Heart left ventricle (tissue), 16 donors: ENCODE measurements at regions not wholly inside any gene's neighbourhood (a gene's known extent, or its start where the extent isn't known, plus 50 kb on each side); places are given as distances from the start of the nearest gene placed in this dataset.
"Not testable (repeated sequence)": the region's sequence is repeated elsewhere in the genome, so short reads cannot be mapped to it uniquely, and the experiment has no call there.

Experiments
- ATAC-seq, 4 donors: fragments of 200-7000 bp; cut with Tn5 transposase; one replicate each; pipeline ENCODE4 v1.9.1; 2020 to 2022; ENCODE audit warnings: moderate library complexity in 4 of 4, mild to moderate bottlenecking in 3 of 4, moderate number of reproducible peaks in 1 of 4
- DNase-seq, 5 donors: peaks; one replicate each; pipeline ENCODE4 v3.0.0-alpha.2; 2020
- H3K27ac ChIP-seq, 12 donors: fragments of 200-600 bp; sonication (generic) in 4 of 12; one replicate each; pipeline versions ENCODE4 v1.5.0 to v1.8.0; 2016 to 2022; ENCODE audit warnings: mild to moderate bottlenecking in 2 of 12
- H3K27me3 ChIP-seq, 9 donors: fragments of 200-600 bp; sonication (generic) in 2 of 9; one replicate each; pipeline versions ENCODE4 v1.5.1 to v1.8.0; 2016 to 2022; ENCODE audit warnings: mild to moderate bottlenecking in 3 of 9
- H3K36me3 ChIP-seq, 9 donors: fragments of 200-600 bp; sonication (generic) in 2 of 9; one replicate each; pipeline versions ENCODE4 v1.5.0 to v1.8.0; 2018 to 2022; ENCODE audit warnings: mild to moderate bottlenecking in 2 of 9
- H3K4me1 ChIP-seq, 12 donors: fragments of 200-600 bp; sonication (generic) in 4 of 12; one replicate each; pipeline versions ENCODE4 v1.5.0 to v1.8.0; 2016 to 2022; ENCODE audit warnings: mild to moderate bottlenecking in 3 of 12
- H3K4me3 ChIP-seq, 12 donors: fragments of 200-600 bp; sonication (generic) in 4 of 12; one replicate each; pipeline versions ENCODE4 v1.5.0 to v1.8.0; 2017 to 2022; ENCODE audit warnings: mild to moderate bottlenecking in 9 of 12, moderate library complexity in 4 of 12
- H3K9me3 ChIP-seq, 12 donors: fragments of 200-600 bp; sonication (generic) in 4 of 12; one replicate each; pipeline versions ENCODE4 v1.5.0 to v1.8.0; 2016 to 2022; ENCODE audit warnings: mild to moderate bottlenecking in 1 of 12
- CTCF ChIP-seq, 12 donors: fragments of 200-600 bp; sonication (generic) in 4 of 12; IDR thresholded peaks; one replicate each; pipeline versions ENCODE4 v1.5.0 to v1.8.0; 2018 to 2022; ENCODE audit warnings: antibody characterized with exemption in 12 of 12, mild to moderate bottlenecking in 5 of 12
- POLR2A ChIP-seq, 2 donors: fragments of 450-650 bp; IDR thresholded peaks; one replicate each; pipeline ENCODE4 v1.6.1; 2017; ENCODE audit warnings: antibody characterized with exemption in 2 of 2, mild to moderate bottlenecking in 2 of 2, moderate library complexity in 2 of 2
- WGBS, 4 donors: extraction: QIAGEN DNeasy Blood & Tissue Kit in 2 of 4; methylation state at CpG; one replicate each; pipeline versions ENCODE4 v1.1.5 to v1.1.7; 2013 to 2018; 5-methylcytosine and 5-hydroxymethylcytosine counted together
- intact Hi-C, 10 donors: fragments of 100-400 bp; cut with DNase I; formaldehyde crosslinking; loops; one replicate each; pipeline versions ENCODE4 v1.11.1 to v1.14.2; 2022
- donor health status: ischemic (EF 13 %, LVEDD 7.1; RV severe dilation, severe dysfunction).
- donor health status: healthy with polysubstance abuse.
- donor health status: DM: no; HTN: yes; CAD: no.
- donor health status: DM: no; HTN: no; CAD: no.
- donor health status: ischemic (EF 25% LVEDD 6.9; RV normal size, moderate dysfunction).
- donor health status: ischemic (EF 25% LVEDD 5.7; RV mildly dilated, moderate dysfunction).
- donor health status: healthy.
- donor health status: DM: yes; HTN: yes; CAD: no.
- donor health status: ischemic (EF 35%, LVEDD 5.7; RV mildly dilated, moderate dysfunction).
- donor health status: nonischemic (EF 11% LVEDD 7.7; RV severe dilation, severe dysfunction).
- donor health status: DM: yes; HTN: yes; CAD: no.
- donor health status: PGD.
- donor health status: ischemic (EF 29% LVEDD 5.4; RV normal size, mild dysfunction).
- donor health status: nonischemic (EF 23%, LVEDD 6.1; RV moderate dilation, normal function).

- DNase-seq (no peak), ATAC-seq (peak in 1 of 4 donors; percentile 32)
- intact Hi-C loops: loop anchor here in 1 of 10 donors (10.0 kb wide), 1 partner anchor 104 kb away; no protein-coding TSS in a partner anchor
- H3K27ac ChIP-seq: no peak overlapping the region
- TF ChIP-seq POLR2A (IDR thresholded peaks at IDR 0.05) (no peak), CTCF (IDR thresholded peaks at IDR 0.05) (peak in 2 of 12 donors; percentile 12 to 23)
- H3K4me3 ChIP-seq: no peak overlapping the region
- no peaks in the 10 kb centered on the region for H3K9me3 ChIP-seq
- H3K27me3 ChIP-seq: no peaks in the 10 kb centered on the region
- no peaks in the 10 kb centered on the region for H3K36me3 ChIP-seq
- H3K4me1 ChIP-seq: no peaks in the 10 kb centered on the region
- 40 to 68% (median 45%) methylated on average over 1 of the region's 1 CpG for WGBS, 4 donors
These were observed 886.1 kb downstream of the SORCS1 start for GRCh38 chr10:106278383-106278782.

GRCh38 chr10:106271237-106271636 lies 893.3 kb downstream of the SORCS1 start:
- H3K27ac ChIP-seq: no peak overlapping the region
- ATAC-seq (no peak), DNase-seq (no peak)
- intact Hi-C loops: loop anchor here in 1 of 10 donors (10.0 kb wide), 1 partner anchor 96 kb away; no protein-coding TSS in a partner anchor
- TF ChIP-seq CTCF (IDR thresholded peaks at IDR 0.05) (no peak), POLR2A (IDR thresholded peaks at IDR 0.05) (no peak)
- peaks cover 0 to 3% (median 0%) of the 10 kb centered on the region in 12 donors for H3K9me3 ChIP-seq
- 78 to 81% (median 80%) methylated on average over 3 of the region's 3 CpGs; no CpG with 5 or more reads in 1 of the 4 donors for WGBS, 4 donors
- H3K4me3 ChIP-seq: no peak overlapping the region
- H3K4me1 ChIP-seq: no peaks in the 10 kb centered on the region
- no peaks in the 10 kb centered on the region for H3K27me3 ChIP-seq
- H3K36me3 ChIP-seq: no peaks in the 10 kb centered on the region

GRCh38 chr10:106268000-106268399 lies 896.5 kb downstream of the SORCS1 start:
- no peak for DNase-seq
- TF ChIP-seq POLR2A (IDR thresholded peaks at IDR 0.05) (no peak), CTCF (IDR thresholded peaks at IDR 0.05) (no peak)
- Histone ChIP-seq H3K9me3 (peaks cover 0 to 3% (median 0%) of the 10 kb centered on the region in 12 donors), H3K36me3 (no peaks in the 10 kb centered on the region), H3K27ac (no peak overlapping the region), H3K27me3 (no peaks in the 10 kb centered on the region), H3K4me3 (no peak overlapping the region), H3K4me1 (no peaks in the 10 kb centered on the region)
- ATAC-seq: no peak
- intact Hi-C loops: no loop called here
- 74 to 89% (median 80%) methylated on average over 2 of the region's 2 CpGs for WGBS, 4 donors

- intact Hi-C loops: no loop called here
- Histone ChIP-seq H3K27me3 (no peaks in the 10 kb centered on the region), H3K9me3 (peaks cover 0 to 3% (median 0%) of the 10 kb centered on the region in 12 donors), H3K4me1 (no peaks in the 10 kb centered on the region), H3K4me3 (no peak overlapping the region), H3K27ac (no peak overlapping the region), H3K36me3 (no peaks in the 10 kb centered on the region)
- no peak for ATAC-seq
- no peak for TF ChIP-seq POLR2A (IDR thresholded peaks at IDR 0.05)
- TF ChIP-seq CTCF (IDR thresholded peaks at IDR 0.05): no peak
- 78 to 88% (median 82%) methylated on average over 13 of the region's 13 CpGs for WGBS, 4 donors
- no peak for DNase-seq
These were observed 896.9 kb downstream of the SORCS1 start for GRCh38 chr10:106267591-106267990.

GRCh38 chr10:106257432-106257831 lies 907.1 kb downstream of the SORCS1 start:
- H3K27me3 ChIP-seq, DNase-seq, ATAC-seq, H3K27ac ChIP-seq, H3K4me3 ChIP-seq, H3K9me3 ChIP-seq, H3K4me1 ChIP-seq, H3K36me3 ChIP-seq, intact Hi-C loops: not testable (repeated sequence)
- WGBS, 4 donors: 75 to 88% (median 80%) methylated on average over 6 of the region's 6 CpGs
